ENCODE measurements at regions not wholly inside any gene's neighbourhood (a gene's known extent, or its start where the extent isn't known, plus 50 kb on each side); places are given as distances from the start of the nearest gene placed in this dataset.

DNA sequence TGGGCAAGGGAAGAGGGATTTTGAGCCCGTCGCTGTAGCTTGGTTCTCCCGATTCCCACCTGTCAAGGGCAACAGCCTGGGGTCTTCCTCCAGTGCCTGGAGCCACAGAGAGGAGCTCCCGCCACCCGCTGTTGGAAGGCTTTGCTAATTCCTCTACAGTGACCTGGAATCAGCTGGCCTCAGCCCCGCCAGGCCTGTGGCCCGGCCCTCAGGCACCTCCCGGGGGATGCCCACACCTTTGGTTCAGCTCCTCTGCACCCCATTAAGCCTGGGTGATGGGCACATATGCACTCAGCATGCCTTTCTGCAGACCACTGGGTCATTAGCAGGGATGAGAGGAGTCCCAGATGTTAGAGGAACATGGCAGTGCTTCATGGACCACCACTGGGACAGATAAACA lies 121.4 kb upstream of the MKI67 start:
- no peaks in the 10 kb centered on the region for H3K36me3 ChIP-seq (ENCODE audit: control insufficient read depth, insufficient read depth, low read length)
- no peaks in the 10 kb centered on the region for H3K27me3 ChIP-seq (replicated peaks; ENCODE audit: control insufficient read depth, insufficient read depth, low read length, poor library complexity, severe bottlenecking)
- no peak for DNase-seq
- no peaks in the 10 kb centered on the region for H3K4me1 ChIP-seq (ENCODE audit: control insufficient read depth, insufficient read depth, low read length, poor library complexity, severe bottlenecking)
- H3K4me3 ChIP-seq (ENCODE audit: insufficient read depth, low read depth, low read length, poor library complexity, severe bottlenecking) = no peak overlapping the region
- no peak overlapping the region for H3K27ac ChIP-seq (ENCODE audit: insufficient read depth, low read length, poor library complexity, severe bottlenecking)
- H3K9me3 ChIP-seq (ENCODE audit: control insufficient read depth, low read length) = no peaks in the 10 kb centered on the region

DNA sequence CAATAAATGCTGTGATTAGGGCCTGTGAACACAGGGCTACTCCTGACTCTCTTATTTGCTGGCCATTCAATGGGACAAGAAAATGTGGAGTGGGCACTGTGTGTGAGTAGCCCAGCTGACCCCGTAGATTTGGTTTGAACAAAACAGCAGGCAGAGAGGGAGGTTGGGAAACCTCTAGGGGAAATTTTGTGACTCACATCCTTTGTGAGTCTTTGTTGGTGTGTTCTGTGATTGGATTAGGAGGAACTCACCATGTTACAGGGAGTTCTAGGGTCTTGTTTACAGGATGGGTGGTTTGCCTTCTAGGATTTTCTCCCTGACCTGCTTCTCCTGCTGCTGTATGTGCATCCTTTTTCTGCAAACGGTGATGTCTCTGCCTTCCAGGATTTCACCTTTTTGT lies 128.3 kb upstream of the MKI67 start:
- Histone ChIP-seq H3K4me1 (ENCODE audit: control insufficient read depth, insufficient read depth, low read length, poor library complexity, severe bottlenecking) (no peaks in the 10 kb centered on the region), H3K9me3 (ENCODE audit: control insufficient read depth, low read length) (no peaks in the 10 kb centered on the region), H3K27ac (ENCODE audit: insufficient read depth, low read length, poor library complexity, severe bottlenecking) (no peak overlapping the region), H3K27me3 (replicated peaks; ENCODE audit: control insufficient read depth, insufficient read depth, low read length, poor library complexity, severe bottlenecking) (no peaks in the 10 kb centered on the region), H3K36me3 (ENCODE audit: control insufficient read depth, insufficient read depth, low read length) (no peaks in the 10 kb centered on the region), H3K4me3 (ENCODE audit: insufficient read depth, low read depth, low read length, poor library complexity, severe bottlenecking) (no peak overlapping the region)
- DNase-seq = no peak

DNA sequence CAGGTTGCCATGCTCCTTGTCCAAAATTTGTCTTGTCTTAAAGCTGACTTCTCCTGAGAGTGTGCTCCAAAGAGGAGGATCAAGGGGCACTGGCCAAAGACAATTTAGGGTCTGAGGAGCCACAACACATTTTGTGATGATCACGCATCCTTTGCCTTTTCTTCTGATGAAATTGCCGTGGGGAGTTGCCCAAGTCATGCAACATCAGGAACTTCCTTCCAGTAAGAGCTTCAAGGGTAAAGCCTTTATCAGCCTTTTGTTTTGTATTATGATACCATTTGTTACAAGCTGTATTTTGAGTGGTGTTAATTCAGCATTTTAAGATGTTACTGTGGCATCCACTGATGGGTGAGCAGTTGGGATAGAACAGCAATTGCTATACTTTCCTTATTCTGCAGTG lies 131.2 kb upstream of the MKI67 start:
- no peaks in the 10 kb centered on the region for H3K36me3 ChIP-seq (ENCODE audit: control insufficient read depth, insufficient read depth, low read length)
- no peaks in the 10 kb centered on the region for H3K4me1 ChIP-seq (ENCODE audit: control insufficient read depth, insufficient read depth, low read length, poor library complexity, severe bottlenecking)
- H3K27me3 ChIP-seq (replicated peaks; ENCODE audit: control insufficient read depth, insufficient read depth, low read length, poor library complexity, severe bottlenecking) = no peaks in the 10 kb centered on the region
- no peak overlapping the region for H3K4me3 ChIP-seq (ENCODE audit: insufficient read depth, low read depth, low read length, poor library complexity, severe bottlenecking)
- H3K27ac ChIP-seq (ENCODE audit: insufficient read depth, low read length, poor library complexity, severe bottlenecking) = no peak overlapping the region
- H3K9me3 ChIP-seq (ENCODE audit: control insufficient read depth, low read length) = no peaks in the 10 kb centered on the region
- DNase-seq = no peak

DNA sequence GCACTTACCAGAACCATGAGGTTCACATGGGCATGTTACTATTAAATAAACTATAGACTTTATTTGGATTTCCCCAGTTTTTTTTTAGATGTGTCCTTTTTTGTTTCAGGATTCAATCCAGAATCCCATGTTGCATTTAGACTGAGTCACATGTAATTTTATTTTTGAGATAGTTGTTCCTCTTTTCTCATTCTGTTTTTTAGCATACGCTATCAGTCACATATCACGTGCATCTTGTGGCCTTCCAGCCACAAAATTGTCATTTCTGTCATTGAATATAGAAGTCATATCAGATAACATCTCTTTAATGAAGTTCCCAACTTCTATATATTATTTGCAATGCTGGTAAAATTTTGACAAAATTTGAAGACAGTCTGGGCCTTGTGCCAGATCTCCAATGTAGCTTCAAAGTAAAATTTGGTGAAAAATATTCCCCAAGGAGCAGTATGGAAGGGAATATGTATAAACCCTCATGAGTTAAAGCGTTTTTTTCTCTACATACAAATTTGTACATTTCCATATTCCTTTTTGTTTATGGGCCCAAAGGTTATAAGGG lies 132.3 kb upstream of the MKI67 start:
- no peak overlapping the region for H3K27ac ChIP-seq (ENCODE audit: insufficient read depth, low read length, poor library complexity, severe bottlenecking)
- H3K27me3 ChIP-seq (replicated peaks; ENCODE audit: control insufficient read depth, insufficient read depth, low read length, poor library complexity, severe bottlenecking) = peaks cover 3% of the 10 kb centered on the region
- no peak for DNase-seq
- H3K4me1 ChIP-seq (ENCODE audit: control insufficient read depth, insufficient read depth, low read length, poor library complexity, severe bottlenecking) = no peaks in the 10 kb centered on the region
- no peaks in the 10 kb centered on the region for H3K9me3 ChIP-seq (ENCODE audit: control insufficient read depth, low read length)
- no peaks in the 10 kb centered on the region for H3K36me3 ChIP-seq (ENCODE audit: control insufficient read depth, insufficient read depth, low read length)
- H3K4me3 ChIP-seq (ENCODE audit: insufficient read depth, low read depth, low read length, poor library complexity, severe bottlenecking) = no peak overlapping the region

DNA sequence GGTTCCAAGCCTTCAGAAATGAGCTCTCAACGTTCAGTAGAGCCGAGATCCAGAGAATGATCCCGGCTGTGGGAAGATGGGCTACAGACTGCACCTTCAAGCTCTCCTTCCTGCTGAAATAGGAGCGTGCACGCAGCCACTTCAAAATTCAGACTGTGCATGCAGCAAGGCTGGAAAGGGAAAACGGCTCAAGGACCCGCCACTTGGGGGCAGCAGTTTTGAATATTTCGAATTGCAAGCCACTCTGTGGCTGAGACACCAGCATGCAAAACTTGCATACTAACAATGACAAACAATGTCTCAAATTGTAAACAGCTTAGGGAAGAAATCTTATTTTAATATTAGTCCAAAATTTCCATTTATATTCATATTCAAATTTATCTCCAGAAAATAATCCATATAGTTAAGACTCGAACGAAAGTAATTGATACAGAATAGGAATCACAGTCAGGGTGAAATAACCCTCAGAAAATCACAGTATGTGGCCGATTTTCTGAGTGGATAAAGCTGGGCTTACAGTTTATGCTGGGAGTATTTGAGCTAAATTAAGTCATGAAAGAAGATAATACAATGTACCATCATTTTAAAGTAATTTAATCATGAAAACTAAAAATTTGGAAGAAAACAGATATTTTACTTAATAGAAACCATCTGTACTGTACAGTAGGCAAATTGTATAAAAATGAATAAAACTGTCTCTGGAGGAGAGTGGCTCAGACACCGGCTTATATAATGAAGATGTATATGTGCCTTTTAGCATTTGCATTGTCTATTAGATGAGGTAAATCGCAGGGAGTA lies 137.9 kb upstream of the MKI67 start:
- Histone ChIP-seq H3K4me3 (ENCODE audit: insufficient read depth, low read depth, low read length, poor library complexity, severe bottlenecking) (no peak overlapping the region), H3K36me3 (ENCODE audit: control insufficient read depth, insufficient read depth, low read length) (no peaks in the 10 kb centered on the region), H3K9me3 (ENCODE audit: control insufficient read depth, low read length) (no peaks in the 10 kb centered on the region), H3K27me3 (replicated peaks; ENCODE audit: control insufficient read depth, insufficient read depth, low read length, poor library complexity, severe bottlenecking) (peaks cover 3% of the 10 kb centered on the region), H3K4me1 (ENCODE audit: control insufficient read depth, insufficient read depth, low read length, poor library complexity, severe bottlenecking) (no peaks in the 10 kb centered on the region), H3K27ac (ENCODE audit: insufficient read depth, low read length, poor library complexity, severe bottlenecking) (no peak overlapping the region)
- peak in 2 of 3 donors; percentile 3 to 6 for DNase-seq

DNA sequence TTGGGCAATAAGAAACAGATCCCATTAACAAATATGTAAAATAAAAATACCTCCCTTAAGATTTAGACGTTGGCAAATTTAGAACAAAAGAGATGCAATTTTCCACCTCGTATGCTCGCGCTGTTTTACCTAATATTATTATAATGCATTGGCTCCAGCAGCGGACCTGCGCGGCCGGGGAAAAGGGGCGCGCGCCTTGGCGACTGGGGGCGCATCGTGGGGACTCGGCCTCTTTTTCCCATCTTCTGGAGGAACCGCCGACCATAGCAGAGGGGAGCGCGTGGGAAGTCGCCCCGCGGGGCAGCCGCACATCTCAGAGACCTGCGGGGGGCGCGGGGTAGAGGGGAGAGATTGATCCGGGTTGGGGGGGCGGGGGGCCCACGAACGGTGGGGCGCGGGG lies 139.4 kb upstream of the MKI67 start:
- no peak overlapping the region for H3K4me3 ChIP-seq (ENCODE audit: insufficient read depth, low read depth, low read length, poor library complexity, severe bottlenecking)
- H3K4me1 ChIP-seq (ENCODE audit: control insufficient read depth, insufficient read depth, low read length, poor library complexity, severe bottlenecking) = no peaks in the 10 kb centered on the region
- peaks cover 3% of the 10 kb centered on the region for H3K27me3 ChIP-seq (replicated peaks; ENCODE audit: control insufficient read depth, insufficient read depth, low read length, poor library complexity, severe bottlenecking)
- DNase-seq = no peak
- no peak overlapping the region for H3K27ac ChIP-seq (ENCODE audit: insufficient read depth, low read length, poor library complexity, severe bottlenecking)
- no peaks in the 10 kb centered on the region for H3K9me3 ChIP-seq (ENCODE audit: control insufficient read depth, low read length)
- no peaks in the 10 kb centered on the region for H3K36me3 ChIP-seq (ENCODE audit: control insufficient read depth, insufficient read depth, low read length)

GRCh38 chr10:128267581-128267980 lies 141.4 kb upstream of the MKI67 start:
- DNase-seq = no peak
- Histone ChIP-seq H3K27me3 (replicated peaks; ENCODE audit: control insufficient read depth, insufficient read depth, low read length, poor library complexity, severe bottlenecking) (peaks cover 3% of the 10 kb centered on the region), H3K4me3 (ENCODE audit: insufficient read depth, low read depth, low read length, poor library complexity, severe bottlenecking) (no peak overlapping the region), H3K9me3 (ENCODE audit: control insufficient read depth, low read length) (no peaks in the 10 kb centered on the region), H3K36me3 (ENCODE audit: control insufficient read depth, insufficient read depth, low read length) (no peaks in the 10 kb centered on the region), H3K27ac (ENCODE audit: insufficient read depth, low read length, poor library complexity, severe bottlenecking) (no peak overlapping the region), H3K4me1 (ENCODE audit: control insufficient read depth, insufficient read depth, low read length, poor library complexity, severe bottlenecking) (no peaks in the 10 kb centered on the region)

- H3K4me1 ChIP-seq (ENCODE audit: control insufficient read depth, insufficient read depth, low read length, poor library complexity, severe bottlenecking) = no peaks in the 10 kb centered on the region
- H3K36me3 ChIP-seq (ENCODE audit: control insufficient read depth, insufficient read depth, low read length) = no peaks in the 10 kb centered on the region
- no peak overlapping the region for H3K4me3 ChIP-seq (ENCODE audit: insufficient read depth, low read depth, low read length, poor library complexity, severe bottlenecking)
- H3K9me3 ChIP-seq (ENCODE audit: control insufficient read depth, low read length) = no peaks in the 10 kb centered on the region
- H3K27ac ChIP-seq (ENCODE audit: insufficient read depth, low read length, poor library complexity, severe bottlenecking) = no peak overlapping the region
- no peaks in the 10 kb centered on the region for H3K27me3 ChIP-seq (replicated peaks; ENCODE audit: control insufficient read depth, insufficient read depth, low read length, poor library complexity, severe bottlenecking)
- no peak for DNase-seq
Observed at GRCh38 chr10:128268015-128268722, 141.9 kb upstream of the MKI67 start.

DNA sequence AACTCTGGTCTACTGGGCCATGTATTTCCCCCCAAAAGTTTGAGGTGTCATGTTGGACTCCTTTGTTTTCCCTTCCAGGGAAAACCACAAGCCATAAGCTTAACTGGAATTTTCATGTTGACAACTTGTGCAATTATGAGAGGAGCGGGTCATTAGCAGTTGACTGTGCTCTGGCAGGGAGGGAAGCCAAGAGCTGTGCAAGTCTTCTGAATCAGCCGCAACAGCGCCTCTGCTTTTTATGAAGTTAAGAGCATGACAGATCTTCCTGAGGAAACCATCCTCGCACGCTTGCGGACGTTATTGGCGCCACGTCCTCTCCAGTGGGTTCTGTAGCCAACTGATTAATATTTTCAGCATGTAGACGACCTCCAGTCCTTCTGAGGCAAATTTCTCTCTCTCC lies 148.7 kb upstream of the MKI67 start:
- Histone ChIP-seq H3K4me1 (ENCODE audit: control insufficient read depth, insufficient read depth, low read length, poor library complexity, severe bottlenecking) (no peaks in the 10 kb centered on the region), H3K27me3 (replicated peaks; ENCODE audit: control insufficient read depth, insufficient read depth, low read length, poor library complexity, severe bottlenecking) (peaks cover 3% of the 10 kb centered on the region), H3K9me3 (ENCODE audit: control insufficient read depth, low read length) (no peaks in the 10 kb centered on the region), H3K36me3 (ENCODE audit: control insufficient read depth, insufficient read depth, low read length) (no peaks in the 10 kb centered on the region), H3K27ac (ENCODE audit: insufficient read depth, low read length, poor library complexity, severe bottlenecking) (no peak overlapping the region), H3K4me3 (ENCODE audit: insufficient read depth, low read depth, low read length, poor library complexity, severe bottlenecking) (no peak overlapping the region)
- DNase-seq = no peak
